Activated CD8-positive, alpha-beta memory T cell treated with anti-CD3 and anti-CD28 coated beads, Interleukin-2, amount 50 U/mL, for 24 hours (primary cell): ENCODE measurements at regions not wholly inside any gene's neighbourhood (a gene's known extent, or its start where the extent isn't known, plus 50 kb on each side); places are given as distances from the start of the nearest gene placed in this dataset.

ENCODE experiments used
- DNase-seq: peaks from one replicate; pipeline ENCODE4 v3.0.0-alpha.2; 2020; ENCODE audit errors: extremely low read depth

GRCh38 chr7:25882151-25882773 is 269.7 kb upstream of the NFE2L3 start:
- no peak for DNase-seq

GRCh38 chr7:25884265-25884828 is 267.7 kb upstream of the NFE2L3 start:
- DNase-seq: no peak

GRCh38 chr7:25885057-25885576 is 266.9 kb upstream of the NFE2L3 start:
- DNase-seq: no peak

GRCh38 chr7:25886387-25887240 is 265.4 kb upstream of the NFE2L3 start:
- no peak for DNase-seq

GRCh38 chr7:25887266-25887665 is 264.7 kb upstream of the NFE2L3 start:
- no peak for DNase-seq

GRCh38 chr7:25887795-25888559 is 264.0 kb upstream of the NFE2L3 start:
- no peak for DNase-seq

- no peak for DNase-seq
Measured at GRCh38 chr7:25889765-25890164, 262.2 kb upstream of the NFE2L3 start.

GRCh38 chr7:25891591-25891990 is 260.4 kb upstream of the NFE2L3 start:
- DNase-seq: no peak

- DNase-seq: no peak
Measured at GRCh38 chr7:25893436-25893835, 258.6 kb upstream of the NFE2L3 start.

- DNase-seq: no peak
Measured at GRCh38 chr7:25894002-25894901, 257.7 kb upstream of the NFE2L3 start.

GRCh38 chr7:25894902-25895791 is 256.9 kb upstream of the NFE2L3 start:
- no peak for DNase-seq

GRCh38 chr7:25895792-25896171 is 256.2 kb upstream of the NFE2L3 start:
- no peak for DNase-seq

GRCh38 chr7:25897261-25897782 is 254.7 kb upstream of the NFE2L3 start:
- no peak for DNase-seq

- no peak for DNase-seq
Measured at GRCh38 chr7:25900245-25900644, 251.8 kb upstream of the NFE2L3 start.

GRCh38 chr7:25900877-25901276 is 251.1 kb upstream of the NFE2L3 start:
- no peak for DNase-seq

GRCh38 chr7:25901658-25902057 is 250.3 kb upstream of the NFE2L3 start:
- no peak for DNase-seq

GRCh38 chr7:25906003-25906402 is 246.0 kb upstream of the NFE2L3 start:
- no peak for DNase-seq

- DNase-seq: no peak
Measured at GRCh38 chr7:25906760-25907159, 245.2 kb upstream of the NFE2L3 start.

GRCh38 chr7:25907214-25907613 is 244.8 kb upstream of the NFE2L3 start:
- DNase-seq: no peak

- DNase-seq: no peak
Measured at GRCh38 chr7:25907731-25908130, 244.3 kb upstream of the NFE2L3 start.
